ENCODE measurements at regions not wholly inside any gene's neighbourhood (a gene's known extent, or its start where the extent isn't known, plus 50 kb on each side); places are given as distances from the start of the nearest gene placed in this dataset.

- H3K9me3 ChIP-seq = no peaks in the 10 kb centered on the region
- H3K36me3 ChIP-seq = no peaks in the 10 kb centered on the region
- no peaks in the 10 kb centered on the region for H3K4me1 ChIP-seq
- H3K27me3 ChIP-seq = no peaks in the 10 kb centered on the region
- no peak overlapping the region for H3K27ac ChIP-seq
- intact Hi-C loops (cut with DNase I; ENCODE audit: low total_unique reads) = no loop called here
- no peak overlapping the region for H3K4me3 ChIP-seq
- no peak for TF ChIP-seq POLR2A (IDR thresholded peaks at IDR 0.05)
- TF ChIP-seq CTCF (IDR thresholded peaks at IDR 0.05) = no peak
- DNase-seq = peak; percentile 33 to 35
Measured at GRCh38 chr2:216918088-216918680, 58.3 kb upstream of the TNP1 start.

GRCh38 chr2:216916956-216917650, 57.2 kb upstream of the TNP1 start:
- no peak overlapping the region for H3K4me3 ChIP-seq
- intact Hi-C loops (cut with DNase I; ENCODE audit: low total_unique reads) = no loop called here
- DNase-seq = no peak
- TF ChIP-seq CTCF (IDR thresholded peaks at IDR 0.05) (no peak), POLR2A (IDR thresholded peaks at IDR 0.05) (no peak)
- H3K27me3 ChIP-seq = no peaks in the 10 kb centered on the region
- H3K27ac ChIP-seq = no peak overlapping the region
- H3K4me1 ChIP-seq = no peaks in the 10 kb centered on the region
- no peaks in the 10 kb centered on the region for H3K9me3 ChIP-seq
- H3K36me3 ChIP-seq = no peaks in the 10 kb centered on the region

- Histone ChIP-seq H3K27ac (peak overlapping the region; percentile 39 to 70), H3K36me3 (no peaks in the 10 kb centered on the region)
Measured at GRCh38 chr2:216915557-216916150, 55.8 kb upstream of the TNP1 start.

GRCh38 chr2:216914491-216914890, 54.6 kb upstream of the TNP1 start:
- H3K9me3 ChIP-seq = no peaks in the 10 kb centered on the region

More at GRCh38 chr2:216915557-216916150, 55.8 kb upstream of the TNP1 start:
- TF ChIP-seq POLR2A (IDR thresholded peaks at IDR 0.05) (no peak), CTCF (IDR thresholded peaks at IDR 0.05) (no peak)
- H3K4me1 ChIP-seq = no peaks in the 10 kb centered on the region
- no peaks in the 10 kb centered on the region for H3K9me3 ChIP-seq
- H3K27me3 ChIP-seq = no peaks in the 10 kb centered on the region
- DNase-seq = peak; percentile 39 to 75
- intact Hi-C loops (cut with DNase I; ENCODE audit: low total_unique reads) = no loop called here
- no peak overlapping the region for H3K4me3 ChIP-seq

More at GRCh38 chr2:216914491-216914890, 54.6 kb upstream of the TNP1 start:
- peak overlapping the region in 1 of 2 donors; percentile 70 for H3K27ac ChIP-seq
- no peaks in the 10 kb centered on the region for H3K4me1 ChIP-seq
- no peak for DNase-seq
- H3K4me3 ChIP-seq = no peak overlapping the region
- intact Hi-C loops (cut with DNase I; ENCODE audit: low total_unique reads) = no loop called here
- TF ChIP-seq POLR2A (IDR thresholded peaks at IDR 0.05) = no peak
- TF ChIP-seq CTCF (IDR thresholded peaks at IDR 0.05) = no peak
- H3K27me3 ChIP-seq = no peaks in the 10 kb centered on the region
- H3K36me3 ChIP-seq = no peaks in the 10 kb centered on the region

All from uterus (tissue), 3 donors.